Neural crest cell (in vitro differentiated cells): ENCODE measurements at regions not wholly inside any gene's neighbourhood (a gene's known extent, or its start where the extent isn't known, plus 50 kb on each side); places are given as distances from the start of the nearest gene placed in this dataset.

Experiments used
- DNase-seq: peaks from one replicate; pipeline ENCODE4 v3.0.0; 2021; ENCODE audit warnings: low read depth, mixed read lengths, low spot score
- H3K27ac Mint-ChIP-seq: one replicate; pipeline ENCODE4 v1.8.0; 2021; ENCODE audit warnings: mild to moderate bottlenecking, mixed read lengths; ENCODE audit not compliant: unreplicated experiment
- H3K27me3 Mint-ChIP-seq: 2 replicates; pipeline ENCODE4 v1.8.0; 2021; ENCODE audit warnings: low read depth, mild to moderate bottlenecking, mixed read lengths
- H3K36me3 Mint-ChIP-seq: 2 replicates; pipeline ENCODE4 v1.8.0; 2021; ENCODE audit warnings: low read depth, mild to moderate bottlenecking, mixed read lengths
- H3K4me1 Mint-ChIP-seq: 2 replicates; pipeline ENCODE4 v1.8.0; 2021; ENCODE audit warnings: mixed read lengths
- H3K4me3 Mint-ChIP-seq: one replicate; pipeline ENCODE4 v1.8.0; 2021; ENCODE audit warnings: mild to moderate bottlenecking, mixed read lengths
- H3K9me3 Mint-ChIP-seq: 2 replicates; pipeline ENCODE4 v1.8.0; 2021; ENCODE audit warnings: mixed read lengths
- CTCF ChIP-seq: fragments of 200-600 bp; sonication (generic); conservative IDR thresholded peaks from 2 replicates; pipeline ENCODE4 v1.5.0; 2021; ENCODE audit warnings: antibody characterized with exemption, mild to moderate bottlenecking

DNA sequence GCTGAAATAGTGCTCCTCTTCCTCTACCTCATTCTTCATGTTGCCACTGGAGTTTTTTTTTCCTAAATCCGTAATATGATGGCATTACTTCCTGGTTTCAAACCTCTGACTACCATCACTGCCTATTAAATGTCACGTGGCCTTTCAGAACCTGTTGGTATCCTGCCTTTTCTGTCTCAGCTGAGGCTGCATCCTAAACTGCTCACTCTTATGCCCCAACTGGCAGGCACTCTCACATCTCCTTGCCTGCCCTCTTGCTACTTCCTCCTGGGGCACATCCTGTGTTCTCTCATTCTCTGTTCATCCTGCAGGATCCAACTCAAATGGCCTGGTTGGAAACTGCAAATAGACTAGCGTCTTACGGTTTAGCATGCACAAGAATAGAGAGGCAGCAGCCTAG lies 468.1 kb upstream of the FANCL start:
- H3K36me3 Mint-ChIP-seq: no peaks in the 10 kb centered on the region
- H3K27ac Mint-ChIP-seq: no peak overlapping the region
- no peaks in the 10 kb centered on the region for H3K9me3 Mint-ChIP-seq
- H3K27me3 Mint-ChIP-seq: no peaks in the 10 kb centered on the region
- DNase-seq: no peak
- TF ChIP-seq CTCF: no peak
- H3K4me3 Mint-ChIP-seq: no peak overlapping the region
- H3K4me1 Mint-ChIP-seq: peaks cover 4% of the 10 kb centered on the region

DNA sequence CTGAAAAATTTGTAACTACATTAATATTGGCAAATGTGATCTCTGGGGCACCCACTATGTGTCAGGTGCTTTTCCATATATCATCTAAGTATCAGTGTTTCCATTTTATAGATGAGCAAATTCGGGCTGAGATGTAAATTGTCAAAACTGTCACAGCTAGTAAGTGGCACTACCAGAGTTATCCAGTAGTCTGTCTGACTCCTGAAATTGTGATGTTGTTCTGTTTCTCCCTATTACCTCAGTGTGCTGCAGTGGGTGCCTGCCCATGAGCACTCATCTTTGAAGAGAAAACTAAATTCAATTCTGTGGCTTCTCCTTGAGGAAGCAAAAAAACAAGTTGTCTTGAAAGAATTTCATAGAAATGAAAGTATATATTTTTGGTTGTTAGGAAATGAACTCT lies 467.4 kb upstream of the FANCL start:
- TF ChIP-seq CTCF: no peak
- H3K27ac Mint-ChIP-seq: no peak overlapping the region
- H3K36me3 Mint-ChIP-seq: no peaks in the 10 kb centered on the region
- no peak overlapping the region for H3K4me3 Mint-ChIP-seq
- no peaks in the 10 kb centered on the region for H3K9me3 Mint-ChIP-seq
- no peak for DNase-seq
- H3K4me1 Mint-ChIP-seq: peaks cover 4% of the 10 kb centered on the region
- H3K27me3 Mint-ChIP-seq: no peaks in the 10 kb centered on the region

DNA sequence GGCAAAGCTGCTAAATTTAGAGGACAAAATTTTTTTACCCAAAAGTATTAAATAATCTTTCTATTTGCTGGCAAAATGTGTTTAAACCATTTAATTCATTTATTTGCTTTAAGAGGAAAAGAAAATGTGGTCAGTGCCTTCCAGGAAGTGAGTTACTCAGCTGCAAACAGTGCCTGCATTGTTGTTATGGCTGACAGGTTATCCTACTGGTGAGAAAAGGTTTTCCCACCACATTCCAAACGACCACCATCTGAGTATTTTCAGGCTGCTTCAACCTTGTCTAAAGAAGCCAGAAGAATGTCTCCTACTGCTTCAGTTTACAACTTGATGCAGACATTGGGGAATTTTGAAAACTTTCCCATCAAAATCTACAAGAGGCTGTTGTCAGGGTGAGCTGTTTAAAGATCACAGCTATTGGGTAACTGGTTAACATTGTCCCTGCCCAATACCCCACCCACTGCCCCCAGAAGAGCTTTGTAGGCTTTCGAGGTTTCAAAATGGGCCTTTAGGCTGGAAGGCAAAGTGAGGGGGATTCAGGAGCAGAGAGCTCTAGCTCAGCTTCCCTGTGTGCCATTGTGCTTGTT lies 461.3 kb upstream of the FANCL start:
- peaks cover 11% of the 10 kb centered on the region for H3K4me1 Mint-ChIP-seq

DNA sequence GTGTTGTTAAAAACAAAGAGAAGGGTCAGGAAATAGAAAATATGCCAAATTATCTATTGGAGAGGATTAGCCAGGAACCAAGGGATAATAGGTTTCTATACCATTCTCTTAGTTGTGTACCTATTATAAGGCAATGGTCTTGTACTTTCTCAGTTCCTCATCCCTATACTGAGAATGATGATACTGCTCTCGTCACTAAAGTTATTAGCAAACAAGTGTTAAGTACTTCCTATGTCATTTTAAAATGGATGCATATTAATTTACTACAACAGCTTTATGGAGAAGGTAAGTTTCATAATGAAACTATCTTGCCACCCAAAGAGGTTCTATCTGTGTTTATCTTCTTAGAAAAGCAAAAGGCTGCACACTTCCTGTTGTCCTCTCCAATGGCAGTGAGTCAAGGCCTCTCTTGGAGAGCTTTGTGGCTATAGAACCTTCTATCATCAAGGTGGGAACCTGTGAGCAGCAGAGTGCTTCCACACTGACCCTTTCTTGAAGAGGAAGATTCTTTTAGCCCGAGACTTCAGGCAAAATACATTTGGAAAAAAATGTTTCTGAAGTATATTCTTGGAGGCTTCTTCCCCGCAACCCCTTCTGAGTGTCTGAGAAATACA lies 460.7 kb upstream of the FANCL start:
- DNase-seq: no peak

More for the DNA sequence above, 461.3 kb upstream of the FANCL start:
- Mint-ChIP-seq H3K36me3 (no peaks in the 10 kb centered on the region), H3K4me3 (no peak overlapping the region), H3K27ac (no peak overlapping the region), H3K9me3 (no peaks in the 10 kb centered on the region), H3K27me3 (no peaks in the 10 kb centered on the region)
- TF ChIP-seq CTCF: no peak
- no peak for DNase-seq

GRCh38 chr2:58700591-58700990 lies 459.5 kb upstream of the FANCL start:
- Mint-ChIP-seq H3K4me1 (peaks cover 11% of the 10 kb centered on the region), H3K36me3 (no peaks in the 10 kb centered on the region), H3K4me3 (no peak overlapping the region), H3K9me3 (no peaks in the 10 kb centered on the region), H3K27ac (no peak overlapping the region), H3K27me3 (no peaks in the 10 kb centered on the region)
- no peak for DNase-seq
- TF ChIP-seq CTCF: no peak

More for the DNA sequence above, 460.7 kb upstream of the FANCL start:
- no peak overlapping the region for H3K4me3 Mint-ChIP-seq
- H3K36me3 Mint-ChIP-seq: no peaks in the 10 kb centered on the region
- H3K9me3 Mint-ChIP-seq: no peaks in the 10 kb centered on the region
- no peak for TF ChIP-seq CTCF
- peaks cover 11% of the 10 kb centered on the region for H3K4me1 Mint-ChIP-seq
- no peak overlapping the region for H3K27ac Mint-ChIP-seq
- H3K27me3 Mint-ChIP-seq: no peaks in the 10 kb centered on the region
